HG03469 (cell line): ENCODE measurements at regions not wholly inside any gene's neighbourhood (a gene's known extent, or its start where the extent isn't known, plus 50 kb on each side); places are given as distances from the start of the nearest gene placed in this dataset.
"Not testable (repeated sequence)": the region's sequence is repeated elsewhere in the genome, so short reads cannot be mapped to it uniquely, and the experiment has no call there.

Source experiments
- ATAC-seq: cut with Tn5 transposase; IDR thresholded peaks from one replicate; pipeline ENCODE4 v1.9.1; 2021; ENCODE audit warnings: mild to moderate bottlenecking, moderate library complexity, moderate number of reproducible peaks; ENCODE audit not compliant: unreplicated experiment

DNA sequence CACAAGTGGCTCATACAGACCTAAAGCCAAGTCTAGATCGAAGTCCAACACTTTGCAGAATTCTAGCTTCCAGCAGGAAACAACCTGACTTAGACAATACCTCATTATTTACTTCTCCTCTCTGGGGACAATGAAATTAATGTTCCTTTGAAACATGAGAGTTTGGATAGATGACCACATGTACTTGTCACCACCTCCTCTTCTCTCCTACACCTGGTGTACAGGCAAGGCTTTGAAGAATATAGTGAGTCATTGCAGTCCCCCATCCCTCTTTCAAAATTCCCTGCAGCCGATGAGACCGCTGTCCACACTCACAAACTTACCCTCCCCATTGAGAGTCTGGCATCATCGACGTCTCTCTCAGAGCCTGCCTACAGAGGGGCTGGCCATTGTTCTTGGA lies 189.0 kb upstream of the HES1 start:
- no peak for ATAC-seq

DNA sequence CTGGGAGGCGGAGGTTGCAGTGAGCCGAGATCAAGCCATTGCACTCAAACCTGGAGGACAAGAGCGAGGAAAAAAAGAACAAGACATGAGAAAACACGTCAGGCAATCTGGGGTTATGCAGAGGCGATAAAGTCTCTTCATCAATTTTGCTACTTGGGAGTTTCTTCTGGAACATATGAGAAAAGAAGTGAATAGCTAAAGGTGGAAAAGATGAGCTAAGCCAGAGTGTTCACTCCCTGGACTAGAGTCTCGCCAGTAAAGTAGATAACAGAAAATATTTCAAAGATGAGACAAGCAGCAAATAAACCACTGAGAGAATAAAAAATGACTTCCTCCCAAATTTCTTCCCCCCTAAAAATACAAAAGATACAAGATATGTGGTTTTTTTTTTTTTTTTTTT lies 188.4 kb upstream of the HES1 start:
- ATAC-seq, result no peak

DNA sequence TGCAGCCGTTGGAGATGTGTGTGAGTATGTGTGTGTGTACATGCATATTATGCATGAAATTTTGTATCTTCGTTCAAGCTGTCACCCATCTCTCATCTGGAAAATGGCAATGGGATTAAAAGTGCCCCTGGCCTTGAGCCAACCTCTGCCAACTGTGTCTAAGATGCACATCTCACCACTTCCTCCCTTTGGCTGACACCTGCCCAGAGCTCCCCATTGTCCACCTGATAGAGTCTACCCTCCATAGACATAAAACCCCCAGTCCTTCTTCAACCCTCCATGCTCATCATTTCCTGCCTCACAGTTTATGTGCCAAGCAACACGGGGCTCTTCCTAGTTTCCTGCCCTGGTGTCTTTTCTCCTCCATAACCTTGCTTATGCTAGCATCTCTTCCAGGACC lies 187.5 kb upstream of the HES1 start:
- no peak for ATAC-seq

DNA sequence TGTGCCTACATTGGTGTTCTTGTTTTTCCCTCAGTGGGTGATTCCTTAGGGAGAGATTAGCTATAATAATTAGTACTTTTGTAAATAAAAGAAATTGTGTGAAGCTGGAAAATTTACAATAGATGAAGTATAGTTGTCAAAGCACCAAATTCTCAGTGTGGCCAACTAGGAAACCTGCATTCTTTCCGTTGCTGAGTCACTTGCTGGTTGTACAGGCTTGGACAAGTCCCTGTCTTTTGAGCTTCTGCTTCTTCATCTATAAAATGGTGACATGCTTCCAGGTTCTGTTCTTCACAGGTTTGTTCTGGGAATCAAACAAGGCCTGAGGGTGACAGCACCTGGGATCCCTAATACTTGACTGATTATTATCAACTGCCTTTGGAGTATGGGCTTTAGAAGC lies 184.1 kb upstream of the HES1 start:
- ATAC-seq, result no peak

DNA sequence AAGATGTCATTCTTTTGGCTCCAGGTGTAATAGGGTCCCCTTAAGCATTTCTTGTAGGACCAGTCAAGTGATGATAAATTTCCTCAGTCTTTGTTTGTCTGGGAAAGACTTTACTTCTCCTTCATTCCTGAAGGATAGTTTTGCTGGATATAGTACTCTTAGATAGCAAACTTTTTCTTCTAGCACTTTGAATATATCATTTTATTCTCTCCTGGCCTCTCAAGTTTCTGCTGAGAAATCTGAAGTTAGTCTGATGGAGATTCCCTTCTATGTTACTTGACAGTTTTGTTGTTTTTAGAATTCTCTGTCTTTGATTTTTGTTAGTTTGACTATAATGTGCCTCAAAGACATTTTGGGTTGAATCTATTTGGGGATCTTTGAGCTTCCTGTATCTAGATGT lies 181.2 kb upstream of the HES1 start:
- ATAC-seq, result no peak

DNA sequence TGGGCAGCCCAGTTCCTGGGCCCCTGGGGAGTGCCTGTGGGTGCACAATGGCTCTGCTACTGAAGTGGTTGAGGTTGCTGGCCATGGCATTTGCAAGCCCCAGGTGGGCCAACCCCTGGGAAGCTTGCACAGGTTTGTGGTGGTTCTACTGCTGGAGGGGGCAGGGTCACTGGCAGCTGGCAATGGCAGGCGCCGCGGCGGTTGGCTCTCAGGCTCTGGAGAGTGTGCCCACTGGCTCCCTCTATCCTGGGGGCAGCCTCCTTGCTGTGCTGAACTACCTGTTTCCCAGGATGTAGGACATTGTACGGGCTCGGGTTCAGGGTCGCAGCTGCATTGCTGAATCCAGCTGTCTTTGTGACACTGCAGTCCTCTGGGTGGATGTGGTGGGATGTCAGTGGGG lies 180.2 kb upstream of the HES1 start:
- no peak for ATAC-seq

DNA sequence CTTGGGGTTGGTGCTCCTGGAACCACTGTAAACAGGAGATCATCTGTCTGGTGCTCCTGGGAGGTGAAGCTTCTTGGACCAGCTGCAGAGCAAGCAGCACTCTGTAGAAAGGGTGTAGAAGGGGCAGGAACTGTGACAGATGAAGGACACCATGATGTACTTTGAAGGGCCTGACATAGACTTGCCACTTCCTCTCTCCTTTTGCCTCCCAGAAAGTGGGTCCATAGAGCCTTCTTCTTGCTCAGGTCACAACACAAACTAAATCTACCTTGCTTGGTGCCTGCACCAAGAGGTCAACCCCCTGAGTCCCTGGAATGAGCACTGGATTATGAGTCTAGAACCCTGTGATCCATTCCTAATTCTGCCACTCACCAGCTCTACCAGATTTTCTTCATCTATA lies 176.1 kb upstream of the HES1 start:
- ATAC-seq, result no peak

DNA sequence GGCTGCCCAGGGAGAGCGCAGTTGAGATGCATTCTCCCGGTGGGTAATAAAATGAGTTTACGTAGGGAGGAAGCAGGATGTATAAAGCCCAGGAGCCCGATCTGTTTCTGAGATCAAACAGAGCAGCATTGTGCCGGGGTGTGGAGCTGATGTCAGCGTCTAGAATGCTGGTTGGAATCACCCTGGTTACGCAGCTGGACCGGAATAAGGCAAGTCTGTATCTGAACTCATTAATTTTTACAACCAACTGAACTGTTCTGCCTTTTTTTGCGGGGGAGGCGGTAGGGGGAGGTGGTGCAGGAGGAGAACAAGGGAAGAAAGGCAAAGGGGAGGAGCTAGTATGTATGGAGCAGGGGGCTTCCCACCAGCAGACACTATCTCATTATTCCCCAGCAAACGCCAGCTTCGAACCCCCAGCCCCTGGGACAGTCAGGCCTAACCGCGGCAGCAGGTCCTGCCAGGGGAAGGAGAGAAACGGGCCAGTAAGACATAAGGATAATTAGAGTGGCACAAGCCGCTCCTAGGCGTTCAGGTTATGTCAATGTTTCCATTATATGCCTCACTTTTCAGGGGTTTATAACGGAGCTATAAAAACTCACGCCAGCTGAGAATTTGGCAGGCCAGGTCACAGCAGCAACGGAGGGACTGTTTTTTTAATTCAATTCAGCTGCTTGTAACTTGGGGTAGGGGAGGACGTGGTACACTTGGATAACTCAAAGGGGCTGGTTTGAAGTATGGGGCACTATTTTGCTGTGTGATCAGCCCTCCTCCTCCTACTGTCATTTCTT lies 175.3 kb upstream of the HES1 start:
- ATAC-seq, result no peak

DNA sequence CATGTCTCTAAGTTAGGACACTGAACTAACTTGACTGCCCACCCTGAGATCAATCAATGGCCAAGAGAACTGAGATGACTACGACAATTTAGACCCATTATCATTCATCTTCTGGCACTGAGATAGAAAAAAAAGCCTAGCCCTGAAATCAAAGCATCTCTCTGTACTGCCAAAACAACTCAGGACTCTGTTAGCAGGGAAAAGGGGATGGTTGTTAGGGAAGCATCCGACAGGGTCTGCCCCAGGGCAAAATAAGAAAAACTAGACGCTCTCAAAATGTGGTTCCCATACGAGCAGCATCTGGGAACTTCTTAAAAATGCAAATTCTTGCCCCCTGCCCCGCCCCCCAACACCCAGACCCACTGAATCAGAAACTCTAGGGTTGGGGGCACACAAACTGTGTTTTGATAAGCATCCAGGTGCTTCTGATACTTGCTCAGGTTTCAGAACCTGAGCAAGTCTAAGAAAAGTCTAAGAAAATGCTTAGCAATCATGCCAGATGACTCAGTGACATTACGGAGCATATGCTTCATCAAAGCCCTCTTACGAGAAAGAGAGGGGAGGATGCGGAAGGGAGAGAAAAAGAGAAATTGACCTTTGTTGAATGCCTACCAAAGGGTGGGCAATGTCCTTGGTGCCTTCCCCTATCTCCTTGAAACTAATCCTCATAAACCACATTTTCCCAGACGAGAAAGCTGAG lies 172.8 kb upstream of the HES1 start:
- ATAC-seq, result no peak

DNA sequence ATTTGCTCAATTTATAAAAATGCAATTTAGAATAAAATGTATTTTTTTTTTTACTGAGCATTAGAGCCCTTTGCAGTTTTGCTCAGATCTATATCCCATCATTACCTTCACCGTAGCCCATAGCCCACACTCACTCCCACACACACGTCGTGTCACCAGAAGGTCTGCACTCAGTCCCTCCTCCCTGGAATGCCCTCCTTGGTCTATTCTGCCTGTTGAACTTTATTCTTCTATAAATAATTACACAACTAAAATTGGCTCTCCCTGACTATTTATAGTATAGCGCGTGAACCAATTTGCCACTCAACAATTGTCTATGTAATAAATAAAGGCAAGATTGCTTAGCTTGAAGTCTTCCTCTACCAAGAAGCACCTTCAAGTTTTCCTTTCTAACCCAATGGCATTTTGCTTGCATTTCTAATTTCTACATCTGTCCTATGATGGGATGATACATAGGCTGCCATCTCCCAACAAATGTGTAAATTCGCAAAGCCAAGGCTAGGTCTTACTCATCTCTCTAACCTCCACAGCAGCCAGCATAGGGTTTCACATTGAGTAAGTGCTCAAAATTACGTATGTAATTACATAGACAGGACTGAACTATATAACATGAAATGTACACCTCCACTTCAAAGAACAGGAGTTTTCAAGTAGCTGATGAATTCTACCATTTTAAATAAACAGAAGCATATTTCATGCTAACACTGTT lies 172.0 kb upstream of the HES1 start:
- peak; percentile 94 for ATAC-seq

DNA sequence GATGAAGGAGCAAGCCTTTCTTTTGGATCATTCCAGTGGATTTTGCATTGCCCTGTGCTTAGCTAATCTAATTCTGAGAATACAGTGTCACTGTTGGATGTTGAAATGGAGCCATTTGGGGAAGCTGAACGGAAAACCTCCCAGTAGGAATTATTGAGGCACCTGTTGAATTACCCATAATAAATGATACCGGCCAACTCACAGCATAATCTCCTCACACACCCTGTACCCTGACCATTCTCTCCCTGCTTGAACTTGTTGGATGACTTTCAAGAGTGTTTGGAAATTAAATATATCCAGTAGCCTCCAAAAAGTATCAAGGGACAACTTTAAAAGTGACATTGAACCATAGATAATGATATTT lies 171.4 kb upstream of the HES1 start:
- ATAC-seq, result no peak

DNA sequence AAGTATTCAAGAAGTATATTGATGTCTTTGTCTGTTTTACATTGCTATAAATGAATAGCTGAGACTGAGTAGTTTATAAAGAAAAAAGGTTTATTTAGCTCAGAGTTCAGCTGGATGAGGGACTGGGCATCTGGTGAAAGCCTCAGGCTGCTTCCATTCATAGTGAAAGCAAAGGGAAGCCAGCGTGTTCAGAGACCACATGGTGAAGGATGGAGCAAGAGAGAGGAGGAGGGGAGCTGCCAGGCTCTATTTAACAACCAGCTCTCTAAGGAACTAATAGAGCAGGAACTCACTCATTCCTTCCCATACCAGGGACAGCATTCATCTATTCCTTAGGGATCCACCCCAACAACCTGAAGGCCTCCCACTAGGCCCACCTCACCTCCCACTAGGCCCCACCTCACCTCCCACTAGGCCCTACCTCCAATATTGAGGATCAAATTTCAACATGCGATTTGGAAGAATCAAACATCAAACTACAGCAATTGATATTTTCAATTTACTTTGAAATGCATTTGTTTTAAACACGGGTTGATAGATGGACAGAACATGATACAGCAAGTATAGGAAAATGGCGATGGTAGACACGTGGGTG lies 167.5 kb upstream of the HES1 start:
- ATAC-seq, result no peak

DNA sequence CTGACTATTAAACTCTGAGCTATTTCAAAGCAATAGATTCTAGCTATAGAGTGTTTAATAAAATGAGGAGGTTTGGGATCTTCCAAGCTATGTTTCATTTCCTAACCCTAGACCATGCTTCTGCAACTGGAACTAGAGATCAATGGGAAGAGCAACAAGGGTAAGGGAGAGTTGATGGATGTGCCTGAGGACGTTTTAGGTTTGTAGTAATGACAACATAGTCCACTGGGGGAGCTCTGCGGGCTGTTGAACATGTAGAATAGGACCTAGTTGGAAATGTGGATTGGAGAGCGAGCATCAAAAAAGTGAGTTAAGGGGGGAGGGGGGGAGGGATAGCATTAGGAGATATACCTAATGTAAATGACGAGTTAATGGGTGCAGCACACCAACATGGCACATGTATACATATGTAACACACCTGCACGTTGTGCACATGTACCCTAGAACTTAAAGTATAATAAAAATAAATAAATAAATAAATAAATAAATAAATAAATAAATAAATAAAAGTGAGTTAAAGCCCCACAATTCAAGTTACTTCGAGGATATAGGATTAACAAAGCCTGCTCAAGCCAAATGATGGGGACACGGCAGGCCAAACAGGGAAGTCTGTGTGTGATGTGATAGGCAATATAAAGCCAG lies 165.7 kb upstream of the HES1 start:
- not testable (repeated sequence) for ATAC-seq

DNA sequence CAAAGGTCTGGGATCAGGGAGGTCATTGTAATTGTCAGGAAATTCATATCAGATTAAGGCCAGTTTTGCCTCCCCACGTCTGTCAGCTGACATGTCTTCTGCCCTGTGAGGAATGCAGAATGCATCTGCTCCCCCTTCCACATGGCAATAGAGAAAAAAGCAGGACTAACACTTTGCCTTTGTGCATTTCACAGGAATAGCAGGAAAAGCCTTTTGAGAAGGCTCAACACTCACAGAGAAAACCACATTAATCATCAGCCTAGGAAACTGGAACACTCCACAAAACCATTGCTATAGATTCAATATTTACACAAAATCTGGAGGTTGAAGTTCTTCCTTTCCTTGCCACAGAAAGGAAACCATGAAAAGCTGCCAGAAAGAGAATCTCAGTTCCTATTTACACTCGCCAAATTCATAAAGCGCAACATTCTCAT lies 165.2 kb upstream of the HES1 start:
- ATAC-seq, result peak; percentile 11

DNA sequence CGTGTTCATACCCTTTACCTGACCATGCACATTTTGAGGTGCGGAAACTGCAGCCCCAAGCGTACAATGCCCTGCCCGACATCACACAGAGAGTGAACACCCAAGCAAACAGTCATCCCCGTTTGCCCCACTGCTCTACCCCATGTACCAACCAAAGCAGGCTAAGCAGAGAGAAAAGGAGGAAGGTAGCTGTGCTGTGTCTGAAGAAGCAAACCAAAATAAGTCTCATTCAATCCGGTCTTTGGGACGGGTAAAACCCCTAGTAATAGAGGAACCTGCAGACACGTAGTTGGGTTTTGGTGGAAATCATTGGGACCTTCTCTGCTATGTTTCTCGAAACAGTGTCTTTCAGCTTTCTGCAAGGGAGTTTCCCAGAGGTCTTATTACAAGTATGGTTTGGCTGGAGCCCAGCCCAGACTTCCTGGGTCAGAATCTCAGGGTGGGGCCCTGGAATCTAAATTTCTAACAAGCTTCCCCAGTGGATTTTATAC lies 164.6 kb upstream of the HES1 start:
- ATAC-seq, result peak; percentile 77

DNA sequence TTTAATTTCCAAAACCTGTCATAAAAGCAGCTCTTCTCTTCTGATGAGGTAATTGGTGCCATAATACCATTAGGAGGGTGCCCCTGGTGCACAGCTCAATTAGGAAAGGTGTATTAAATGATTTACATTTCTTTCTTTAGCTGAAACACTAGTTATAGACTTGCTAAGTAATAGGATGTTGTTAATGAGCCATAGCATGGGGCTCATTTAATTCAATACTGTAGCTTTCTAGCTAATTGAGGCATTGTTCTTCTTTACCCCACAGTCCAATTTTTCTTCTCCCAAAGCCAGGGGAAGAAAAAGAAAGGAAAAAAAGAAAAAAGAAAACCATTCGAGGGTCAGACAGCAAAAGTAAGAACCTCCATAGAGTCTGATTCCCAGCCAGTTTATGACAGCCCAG lies 164.0 kb upstream of the HES1 start:
- ATAC-seq, result no peak

DNA sequence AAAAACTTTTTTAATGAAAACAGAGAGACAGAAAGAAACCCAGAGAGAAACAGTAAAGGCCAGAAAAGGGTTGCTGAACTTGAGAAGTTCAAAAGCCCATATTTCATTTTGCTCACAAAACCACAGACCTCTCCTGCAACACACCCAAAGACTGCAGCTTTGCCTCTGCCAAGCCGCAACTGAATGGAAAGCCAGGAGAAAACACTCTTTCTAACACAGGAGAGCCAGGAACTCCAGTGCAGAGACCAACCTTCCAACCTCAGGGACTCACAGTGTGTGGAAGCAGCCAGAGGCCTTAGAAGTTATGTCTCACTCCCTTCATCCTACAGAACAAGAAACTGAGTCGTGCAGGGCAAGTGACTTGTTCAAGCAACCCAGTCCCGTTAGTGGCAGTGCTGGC lies 163.1 kb upstream of the HES1 start:
- no peak for ATAC-seq

DNA sequence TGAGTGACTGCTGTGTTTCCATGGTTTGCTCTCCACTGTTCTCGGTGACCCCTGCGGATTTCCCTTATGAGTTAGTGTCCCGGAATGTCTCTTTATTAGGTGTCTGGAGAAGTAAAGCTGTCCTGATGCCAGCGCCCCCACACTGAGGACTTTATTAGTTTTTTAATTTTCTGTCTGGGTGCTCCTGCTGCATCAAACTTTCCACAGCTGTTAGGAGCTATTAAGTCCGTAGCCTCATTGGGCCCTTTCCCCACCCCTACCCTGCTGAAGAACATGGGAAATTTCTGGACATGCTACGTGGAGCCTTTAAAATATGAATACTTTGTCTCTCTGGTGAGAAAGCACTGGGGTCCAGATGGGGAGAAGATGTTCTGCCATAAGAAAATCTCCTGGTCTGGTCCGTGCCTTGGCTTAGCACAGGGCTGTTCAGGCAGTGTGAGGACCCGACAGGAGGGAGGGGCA lies 161.7 kb upstream of the HES1 start:
- no peak for ATAC-seq

DNA sequence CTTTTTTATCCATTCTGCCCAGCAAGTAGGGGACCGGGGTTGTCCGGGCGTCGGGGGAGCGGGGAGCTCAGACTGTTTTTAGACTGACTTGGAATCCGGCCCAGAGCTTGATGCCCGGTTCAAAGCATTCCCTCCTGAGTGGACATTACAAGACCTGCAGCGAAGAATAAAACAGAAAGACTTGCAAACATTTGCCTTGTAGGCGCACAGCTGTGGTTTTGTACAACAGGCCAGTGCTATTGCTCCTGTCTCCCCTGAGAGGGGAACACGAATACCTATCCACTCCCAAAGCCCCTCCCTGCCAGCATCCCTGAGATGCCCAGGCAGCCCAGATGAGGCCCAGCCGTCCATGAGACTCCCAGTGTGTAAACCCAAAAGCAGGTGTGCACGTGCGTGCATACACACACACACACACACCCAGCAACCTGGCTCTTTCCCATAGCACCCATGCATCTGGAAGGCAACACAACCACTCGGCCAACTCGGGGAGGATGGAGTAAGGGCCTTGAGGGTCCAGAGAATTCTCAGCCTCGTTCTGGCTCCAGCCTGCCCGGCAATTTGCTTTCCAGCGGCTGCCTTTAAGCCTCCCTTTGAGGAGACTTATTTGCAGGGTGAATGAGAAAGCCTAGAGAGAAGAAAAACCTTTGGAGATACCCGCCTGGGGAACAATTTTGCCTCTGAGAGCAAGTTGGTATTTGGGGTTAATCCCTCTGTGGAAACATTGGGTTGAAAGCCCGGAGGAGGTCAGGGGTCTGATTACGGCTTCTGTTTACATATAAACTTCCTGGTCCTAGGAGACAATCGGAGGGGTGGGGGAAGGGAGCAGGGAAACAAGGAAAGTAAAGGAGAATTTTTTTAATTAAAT lies 161.0 kb upstream of the HES1 start:
- no peak for ATAC-seq

DNA sequence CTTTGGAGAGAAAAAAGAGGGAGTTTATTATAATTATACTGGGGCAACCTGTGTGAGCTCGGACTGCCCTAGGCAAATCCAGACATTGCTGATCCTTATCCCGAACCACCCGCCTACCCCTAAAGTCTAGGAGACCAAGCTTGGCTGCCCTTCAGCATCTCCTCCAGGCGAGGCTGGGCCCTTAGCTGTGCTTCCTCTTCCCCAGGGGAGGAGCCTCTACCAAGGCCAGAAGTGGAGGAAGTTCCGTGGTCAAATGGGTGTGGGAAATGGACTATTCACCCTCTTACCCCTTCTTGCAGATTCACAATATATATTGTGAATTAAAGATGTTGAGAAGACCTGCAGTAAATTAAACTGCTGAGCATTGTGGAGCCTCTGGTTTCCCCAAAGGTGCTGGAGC lies 158.3 kb upstream of the HES1 start:
- no peak for ATAC-seq
